K562 (cell line): ENCODE measurements at regions not wholly inside any gene's neighbourhood (a gene's known extent, or its start where the extent isn't known, plus 50 kb on each side); places are given as distances from the start of the nearest gene placed in this dataset.

ENCODE experiments used
- ATAC-seq: fragments of 200-7000 bp; cut with Tn5 transposase; 3 replicates; pipeline ENCODE4 v1.9.1; 2020; ENCODE audit warnings: moderate library complexity
- BruUV-seq: library from RNA; stranded (reverse); fragments of 400-500 nt; replicated peaks from 2 replicates; lab custom pipeline; 2021; lab: Mats Ljungman, UMichigan
- CTCF ChIA-PET: fragments of 300-600 bp; formaldehyde crosslinking; extraction: SDS; loops from one replicate; lab custom pipeline; 2021; ENCODE audit warnings: low intra/inter-chr PET ratio; lab: Yijun Ruan, JAX
- POLR2A ChIA-PET: fragments of 300-600, 350-650 bp; sonication (Branson Sonifier 250); formaldehyde crosslinking; extraction: SDS; loops from one replicate; lab custom pipeline; 2021; ENCODE audit warnings: antibody characterized with exemption, inconsistent platforms; lab: Yijun Ruan, JAX
- DNase-seq, 4 experiments: peaks; one replicate each; pipeline versions ENCODE4 v3.0.0 to v3.0.0-alpha.2; 2011 to 2018; ENCODE audit warnings: low spot score in 3 of 4, mixed read lengths in 3 of 4; ENCODE audit errors: extremely low read depth in 1 of 4
- FAIRE-seq: peaks from 2 replicates; lab custom pipeline; 2011; peaks lifted over from hg19 to GRCh38; lab: Jason Lieb, UNC
- H2AFZ ChIP-seq: 2 replicates; pipeline ENCODE4 v1.6.0; 2011; ENCODE audit warnings: low read depth, low read length, control low read depth, inconsistent platforms
- H3K27ac ChIP-seq: fragments of 200-600 bp; 3 replicates; pipeline ENCODE4 v1.8.0; 2011; ENCODE audit warnings: low read depth, mild to moderate bottlenecking, control low read depth, inconsistent platforms, low read length, moderate library complexity, mixed read lengths; ENCODE audit errors: extremely low read depth
- H3K27me3 ChIP-seq, 2 experiments: fragments of 300-600 bp in 1 of 2; 2 replicates in 1 of 2; 3 replicates in 1 of 2; pipeline versions ENCODE4 v1.6.0 to v1.8.0; 2011; ENCODE audit warnings: inconsistent platforms in 2 of 2, low read length in 2 of 2, mild to moderate bottlenecking in 1 of 2, mixed read lengths in 1 of 2, moderate library complexity in 1 of 2; ENCODE audit not compliant: control insufficient read depth in 2 of 2, insufficient read depth in 2 of 2
- H3K36me3 ChIP-seq: fragments of 300-600 bp; 3 replicates; pipeline ENCODE4 v1.8.0; 2011; ENCODE audit warnings: mild to moderate bottlenecking, low read length, inconsistent platforms; ENCODE audit not compliant: control insufficient read depth, insufficient read depth
- H3K4me1 ChIP-seq, 2 experiments: fragments of 200-600 bp in 1 of 2; replicated peaks in 1 of 2; 2 replicates in 1 of 2; 3 replicates in 1 of 2; pipeline versions ENCODE4 v1.5.1 to v1.8.0; 2011; ENCODE audit warnings: inconsistent platforms in 2 of 2, low read length in 2 of 2, mild to moderate bottlenecking in 1 of 2, mixed read lengths in 1 of 2, moderate library complexity in 1 of 2; ENCODE audit not compliant: control insufficient read depth in 2 of 2, insufficient read depth in 2 of 2
- H3K4me2 ChIP-seq: 2 replicates; pipeline ENCODE4 v1.6.1; 2011; ENCODE audit warnings: low read length, control low read depth, inconsistent platforms, mixed read lengths; ENCODE audit not compliant: insufficient read depth
- H3K4me3 ChIP-seq: fragments of 200-600 bp; sonication (generic), shearing (Covaris generic); 2 replicates; pipeline ENCODE4 v1.5.1; 2016; ENCODE audit warnings: control low read depth, inconsistent platforms
- H3K79me2 ChIP-seq: fragments of 200-600 bp; 3 replicates; pipeline ENCODE4 v1.8.0; 2011; ENCODE audit warnings: low read length, inconsistent platforms; ENCODE audit not compliant: control insufficient read depth, insufficient read depth
- H3K9ac ChIP-seq, 2 experiments: 2 replicates each; pipeline versions ENCODE4 v1.6.0 to v1.6.1; 2011; ENCODE audit warnings: low read depth in 2 of 2, low read length in 2 of 2, control low read depth in 1 of 2, inconsistent platforms in 1 of 2, mild to moderate bottlenecking in 1 of 2, mixed read lengths in 1 of 2; ENCODE audit not compliant: insufficient read depth in 1 of 2
- H3K9me1 ChIP-seq: one replicate; pipeline ENCODE4 v1.6.0; 2011; ENCODE audit warnings: inconsistent platforms, mild to moderate bottlenecking, low read length, moderate library complexity; ENCODE audit not compliant: control insufficient read depth, insufficient read depth
- H3K9me3 ChIP-seq: replicated peaks from 2 replicates; pipeline ENCODE4 v1.5.1; 2011; ENCODE audit warnings: low read depth, low read length, inconsistent platforms; ENCODE audit not compliant: control insufficient read depth, insufficient read depth
- H4K20me1 ChIP-seq: replicated peaks from 2 replicates; pipeline ENCODE4 v1.6.1; 2011; ENCODE audit warnings: low read length, inconsistent platforms, mixed read lengths; ENCODE audit not compliant: control insufficient read depth, insufficient read depth
- FOXM1 ChIP-seq, 2 experiments: fragments of 450-650 bp in 1 of 2; sonication (generic) in 1 of 2; formaldehyde crosslinking in 1 of 2; IDR thresholded peaks; 2 replicates each; pipeline versions ENCODE4 v1.6.1 to v1.9.0; 2017 to 2022; ENCODE audit warnings: low read depth in 2 of 2, mild to moderate bottlenecking in 2 of 2, missing genetic modification reagents in 1 of 2, moderate library complexity in 1 of 2
- GTF2A2 ChIP-seq: IDR thresholded peaks from 2 replicates; pipeline ENCODE4 v1.6.1; 2016; ENCODE audit warnings: mild to moderate bottlenecking, missing genetic modification characterization, missing compliant biosample characterization
- HMBOX1 ChIP-seq: sonication (generic); IDR thresholded peaks from 2 replicates; pipeline ENCODE4 v1.6.1; 2016
- NCOA2 ChIP-seq, 2 experiments: fragments of 450-650 bp; IDR thresholded peaks; 2 replicates each; pipeline ENCODE4 v1.6.1; 2018; ENCODE audit warnings: mild to moderate bottlenecking in 2 of 2, moderate library complexity in 1 of 2; ENCODE audit not compliant: partially characterized antibody in 2 of 2
- POLR3A ChIP-seq: IDR thresholded peaks from 2 replicates; pipeline ENCODE4 v1.6.1; 2011; ENCODE audit warnings: borderline replicate concordance, mild to moderate bottlenecking, moderate library complexity; ENCODE audit not compliant: insufficient read length, insufficient read depth; ENCODE audit errors: extremely low read depth
- RCOR1 ChIP-seq, 2 experiments: IDR thresholded peaks; 2 replicates each; pipeline ENCODE4 v1.6.1; 2012; ENCODE audit warnings: low read depth in 2 of 2, low read length in 2 of 2, borderline replicate concordance in 1 of 2, improper control_type of control experiment in 1 of 2
- RHOXF2B ChIP-seq: fragments of 250-450 bp; sonication (Bioruptor Pico); conservative IDR thresholded peaks from 2 replicates; pipeline ENCODE4 v1.5.1; 2021
- SNRNP70 ChIP-seq: fragments of 200-400 bp; formaldehyde crosslinking; optimal IDR thresholded peaks from 2 replicates; pipeline ENCODE3; 2017; ENCODE audit warnings: low read depth, low read length
- ZBTB9 ChIP-seq: fragments of 450-650 bp; formaldehyde crosslinking; IDR thresholded peaks from 2 replicates; pipeline ENCODE4 v1.4.0; 2020; ENCODE audit warnings: mild to moderate bottlenecking, moderate library complexity
- ZNF384 ChIP-seq: IDR thresholded peaks from 2 replicates; pipeline ENCODE4 v1.6.1; 2012; ENCODE audit warnings: low read depth, low read length, improper control_type of control experiment
- ZNF436 ChIP-seq: fragments of 250-450, 450-650 bp; sonication (Bioruptor Pico); formaldehyde crosslinking; IDR thresholded peaks from 2 replicates; pipeline ENCODE4 v1.7.0; 2020; ENCODE audit warnings: mild to moderate bottlenecking
- WGBS: fragments of 100-300 bp; shearing (Covaris generic); methylation state at CpG from one replicate; pipeline ENCODE4 v1.1.6; 2016; ENCODE audit warnings: low coverage, mixed read lengths; ENCODE audit not compliant: insufficient coverage; ENCODE audit errors: missing lambda C conversion rate; 5-methylcytosine and 5-hydroxymethylcytosine counted together
- in situ Hi-C: fragments of 300-500 bp; cut with MboI; formaldehyde crosslinking; loops from 4 replicates; pipeline ENCODE4 v1.15.0; 2018; ENCODE audit warnings: inconsistent platforms, mixed read lengths
- intact Hi-C: fragments of 100-400 bp; cut with micrococcal nuclease; formaldehyde crosslinking; loops from 2 replicates; pipeline ENCODE4 v1.14.2; 2022
- TF ChIP-seq, protein P1 (sequence below): sonication (generic); formaldehyde crosslinking; IDR thresholded peaks from 2 replicates; pipeline ENCODE4 v1.8.1; 2023; ENCODE audit warnings: mild to moderate bottlenecking, missing genetic modification reagents
- TF ChIP-seq, protein P2 (sequence below): sonication (generic); formaldehyde crosslinking; IDR thresholded peaks from 2 replicates; pipeline ENCODE4 v1.9.0; 2022; ENCODE audit warnings: mild to moderate bottlenecking, missing genetic modification reagents
- TF ChIP-seq, protein P3 (sequence below): fragments of 450-650 bp; IDR thresholded peaks from 2 replicates; pipeline ENCODE4 v1.6.1; 2016; ENCODE audit warnings: mild to moderate bottlenecking

GRCh38 chr6:92588148-92588547 lies 831.2 kb downstream of the EPHA7 start (continued):
- no peak for TF ChIP-seq ZNF384
- TF ChIP-seq POLR3A, result no peak
- TF ChIP-seq HMBOX1, result no peak
- TF ChIP-seq, protein P1, sequence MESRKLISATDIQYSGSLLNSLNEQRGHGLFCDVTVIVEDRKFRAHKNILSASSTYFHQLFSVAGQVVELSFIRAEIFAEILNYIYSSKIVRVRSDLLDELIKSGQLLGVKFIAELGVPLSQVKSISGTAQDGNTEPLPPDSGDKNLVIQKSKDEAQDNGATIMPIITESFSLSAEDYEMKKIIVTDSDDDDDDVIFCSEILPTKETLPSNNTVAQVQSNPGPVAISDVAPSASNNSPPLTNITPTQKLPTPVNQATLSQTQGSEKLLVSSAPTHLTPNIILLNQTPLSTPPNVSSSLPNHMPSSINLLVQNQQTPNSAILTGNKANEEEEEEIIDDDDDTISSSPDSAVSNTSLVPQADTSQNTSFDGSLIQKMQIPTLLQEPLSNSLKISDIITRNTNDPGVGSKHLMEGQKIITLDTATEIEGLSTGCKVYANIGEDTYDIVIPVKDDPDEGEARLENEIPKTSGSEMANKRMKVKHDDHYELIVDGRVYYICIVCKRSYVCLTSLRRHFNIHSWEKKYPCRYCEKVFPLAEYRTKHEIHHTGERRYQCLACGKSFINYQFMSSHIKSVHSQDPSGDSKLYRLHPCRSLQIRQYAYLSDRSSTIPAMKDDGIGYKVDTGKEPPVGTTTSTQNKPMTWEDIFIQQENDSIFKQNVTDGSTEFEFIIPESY (CRISPR knock-in tag), result no peak
- no peak for TF ChIP-seq NCOA2 (IDR thresholded peaks at IDR 0.05; ENCODE audit: partially characterized antibody in 2 of 2)

GRCh38 chr6:92587525-92587924 lies 831.8 kb downstream of the EPHA7 start:
- no peak overlapping the region for H3K4me3 ChIP-seq
- TF ChIP-seq, protein P2, sequence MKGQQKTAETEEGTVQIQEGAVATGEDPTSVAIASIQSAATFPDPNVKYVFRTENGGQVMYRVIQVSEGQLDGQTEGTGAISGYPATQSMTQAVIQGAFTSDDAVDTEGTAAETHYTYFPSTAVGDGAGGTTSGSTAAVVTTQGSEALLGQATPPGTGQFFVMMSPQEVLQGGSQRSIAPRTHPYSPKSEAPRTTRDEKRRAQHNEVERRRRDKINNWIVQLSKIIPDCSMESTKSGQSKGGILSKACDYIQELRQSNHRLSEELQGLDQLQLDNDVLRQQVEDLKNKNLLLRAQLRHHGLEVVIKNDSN (CRISPR knock-in tag), result no peak
- no peak for TF ChIP-seq ZBTB9 (CRISPR knock-in tag)
- no peak for TF ChIP-seq RHOXF2B (CRISPR knock-in tag)
- TF ChIP-seq SNRNP70, result no peak
- no peak for TF ChIP-seq GTF2A2 (tag)
- TF ChIP-seq ZNF436, result no peak
- no peak for TF ChIP-seq RCOR1 (IDR thresholded peaks at IDR 0.05; ENCODE audit: borderline replicate concordance in 1 of 2, low read depth in 2 of 2, low read length in 2 of 2)
- no peak for TF ChIP-seq FOXM1 (IDR thresholded peaks at IDR 0.05; ENCODE audit: low read depth)
- no peak for TF ChIP-seq FOXM1 (CRISPR knock-in tag; IDR thresholded peaks at IDR 0.05; ENCODE audit: low read depth)
- TF ChIP-seq, protein P3, sequence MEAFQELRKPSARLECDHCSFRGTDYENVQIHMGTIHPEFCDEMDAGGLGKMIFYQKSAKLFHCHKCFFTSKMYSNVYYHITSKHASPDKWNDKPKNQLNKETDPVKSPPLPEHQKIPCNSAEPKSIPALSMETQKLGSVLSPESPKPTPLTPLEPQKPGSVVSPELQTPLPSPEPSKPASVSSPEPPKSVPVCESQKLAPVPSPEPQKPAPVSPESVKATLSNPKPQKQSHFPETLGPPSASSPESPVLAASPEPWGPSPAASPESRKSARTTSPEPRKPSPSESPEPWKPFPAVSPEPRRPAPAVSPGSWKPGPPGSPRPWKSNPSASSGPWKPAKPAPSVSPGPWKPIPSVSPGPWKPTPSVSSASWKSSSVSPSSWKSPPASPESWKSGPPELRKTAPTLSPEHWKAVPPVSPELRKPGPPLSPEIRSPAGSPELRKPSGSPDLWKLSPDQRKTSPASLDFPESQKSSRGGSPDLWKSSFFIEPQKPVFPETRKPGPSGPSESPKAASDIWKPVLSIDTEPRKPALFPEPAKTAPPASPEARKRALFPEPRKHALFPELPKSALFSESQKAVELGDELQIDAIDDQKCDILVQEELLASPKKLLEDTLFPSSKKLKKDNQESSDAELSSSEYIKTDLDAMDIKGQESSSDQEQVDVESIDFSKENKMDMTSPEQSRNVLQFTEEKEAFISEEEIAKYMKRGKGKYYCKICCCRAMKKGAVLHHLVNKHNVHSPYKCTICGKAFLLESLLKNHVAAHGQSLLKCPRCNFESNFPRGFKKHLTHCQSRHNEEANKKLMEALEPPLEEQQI, result no peak

More at GRCh38 chr6:92587525-92587924, 831.8 kb downstream of the EPHA7 start:
- no peaks in the 10 kb centered on the region for H3K27me3 ChIP-seq
- no peak for ATAC-seq
- no peak for FAIRE-seq
- H4K20me1 ChIP-seq, result no peaks in the 10 kb centered on the region
- H2AFZ ChIP-seq, result no peak overlapping the region
- intact Hi-C loops (no loop called here), in situ Hi-C loops (no loop called here)
- H3K36me3 ChIP-seq, result no peaks in the 10 kb centered on the region
- no peak overlapping the region for H3K27ac ChIP-seq
- no peak for DNase-seq
- H3K79me2 ChIP-seq, result no peaks in the 10 kb centered on the region
- no peak overlapping the region for H3K4me2 ChIP-seq
- ChIA-PET POLR2A (no interaction called here), CTCF (no interaction called here)
- no peak overlapping the region for H3K9ac ChIP-seq
- BruUV-seq, result no TSS peak
- 0% methylated on average over 1 of the region's 1 CpG for WGBS
- no peaks in the 10 kb centered on the region for H3K9me3 ChIP-seq
- H3K9me1 ChIP-seq, result no peaks in the 10 kb centered on the region
- no peaks in the 10 kb centered on the region for H3K4me1 ChIP-seq
